ENCODE measurements at regions not wholly inside any gene's neighbourhood (a gene's known extent, or its start where the extent isn't known, plus 50 kb on each side); places are given as distances from the start of the nearest gene placed in this dataset.

GRCh38 chr14:38502239-38502638, 246.3 kb upstream of the CLEC14A start:
- TF ChIP-seq POLR2AphosphoS5 (IDR thresholded peaks at IDR 0.05), result no peak
- no peak for TF ChIP-seq POLR2A (IDR thresholded peaks at IDR 0.05)
- no peak for TF ChIP-seq EP300 (IDR thresholded peaks at IDR 0.05)
- TF ChIP-seq CTCF (IDR thresholded peaks at IDR 0.05), result no peak
- 69 to 91% (median 85%) methylated on average over 2 of the region's 2 CpGs for WGBS, 5 donors
- intact Hi-C loops (cut with DNase I; ENCODE audit: low total_unique reads), result no loop called here
- Histone ChIP-seq H3K27me3 (no peaks in the 10 kb centered on the region), H3K9me3 (no peaks in the 10 kb centered on the region), H3K4me1 (no peaks in the 10 kb centered on the region), H3K4me3 (no peak overlapping the region), H3K27ac (no peak overlapping the region), H3K36me3 (no peaks in the 10 kb centered on the region)
- DNase-seq, result no peak

GRCh38 chr14:38500125-38500524, 244.2 kb upstream of the CLEC14A start:
- no peak for DNase-seq
- Histone ChIP-seq H3K36me3 (no peaks in the 10 kb centered on the region), H3K4me1 (no peaks in the 10 kb centered on the region), H3K27ac (no peak overlapping the region), H3K9me3 (no peaks in the 10 kb centered on the region), H3K27me3 (no peaks in the 10 kb centered on the region), H3K4me3 (no peak overlapping the region)
- intact Hi-C loops (cut with DNase I; ENCODE audit: low total_unique reads), result no loop called here
- TF ChIP-seq EP300 (IDR thresholded peaks at IDR 0.05), result no peak
- no peak for TF ChIP-seq POLR2AphosphoS5 (IDR thresholded peaks at IDR 0.05)
- no peak for TF ChIP-seq CTCF (IDR thresholded peaks at IDR 0.05)
- TF ChIP-seq POLR2A (IDR thresholded peaks at IDR 0.05), result no peak

- WGBS, 5 donors, result 56 to 73% (median 66%) methylated on average over 1 of the region's 1 CpG
Measured at GRCh38 chr14:38496092-38496491, 240.2 kb upstream of the CLEC14A start.

GRCh38 chr14:38490273-38490672, 234.4 kb upstream of the CLEC14A start:
- intact Hi-C loops (cut with DNase I; ENCODE audit: low total_unique reads), result no loop called here
- DNase-seq, result no peak
- Histone ChIP-seq H3K27me3 (no peaks in the 10 kb centered on the region), H3K36me3 (no peaks in the 10 kb centered on the region), H3K4me1 (no peaks in the 10 kb centered on the region), H3K9me3 (peaks cover 0 to 12% (median 0%) of the 10 kb centered on the region in 4 donors), H3K4me3 (no peak overlapping the region), H3K27ac (no peak overlapping the region)
- TF ChIP-seq POLR2AphosphoS5 (IDR thresholded peaks at IDR 0.05) (no peak), POLR2A (IDR thresholded peaks at IDR 0.05) (no peak), CTCF (IDR thresholded peaks at IDR 0.05) (no peak), EP300 (IDR thresholded peaks at IDR 0.05) (no peak)

More at GRCh38 chr14:38496092-38496491, 240.2 kb upstream of the CLEC14A start:
- DNase-seq, result no peak
- intact Hi-C loops (cut with DNase I; ENCODE audit: low total_unique reads), result no loop called here
- no peak overlapping the region for H3K27ac ChIP-seq
- H3K9me3 ChIP-seq, result peaks cover 0 to 12% (median 0%) of the 10 kb centered on the region in 4 donors
- H3K4me3 ChIP-seq, result no peak overlapping the region
- H3K27me3 ChIP-seq, result no peaks in the 10 kb centered on the region
- no peaks in the 10 kb centered on the region for H3K4me1 ChIP-seq
- TF ChIP-seq POLR2A (IDR thresholded peaks at IDR 0.05), result no peak
- no peak for TF ChIP-seq CTCF (IDR thresholded peaks at IDR 0.05)
- TF ChIP-seq POLR2AphosphoS5 (IDR thresholded peaks at IDR 0.05), result no peak
- no peak for TF ChIP-seq EP300 (IDR thresholded peaks at IDR 0.05)
- H3K36me3 ChIP-seq, result no peaks in the 10 kb centered on the region

Measured in stomach (tissue), 8 donors.